ENCODE measurements at regions not wholly inside any gene's neighbourhood (a gene's known extent, or its start where the extent isn't known, plus 50 kb on each side); places are given as distances from the start of the nearest gene placed in this dataset.

DNA sequence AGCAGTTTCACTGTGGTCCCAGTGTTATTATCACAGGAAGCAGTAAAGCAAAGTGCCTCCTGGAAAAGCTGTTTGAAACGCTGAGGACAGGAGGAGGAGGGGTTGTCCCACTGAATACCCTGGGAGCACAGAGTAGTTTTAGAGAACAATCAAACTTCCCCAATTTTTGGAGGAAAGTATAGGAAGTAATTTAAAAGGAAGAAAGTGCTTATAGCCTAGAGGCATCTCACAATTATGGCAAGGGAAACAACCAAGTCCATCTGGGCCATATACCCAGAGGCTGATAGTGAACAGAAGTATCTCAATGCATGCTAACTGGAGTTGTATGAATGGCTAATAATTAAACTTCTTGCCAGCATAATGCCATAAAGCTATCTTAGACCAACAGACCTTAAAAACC is 137.2 kb upstream of the EPHA6 start:
- H3K4me3 ChIP-seq, result no peak overlapping the region
- no peaks in the 10 kb centered on the region for H3K9me3 ChIP-seq
- H3K36me3 ChIP-seq, result no peaks in the 10 kb centered on the region
- H3K4me1 ChIP-seq, result no peaks in the 10 kb centered on the region
- no peaks in the 10 kb centered on the region for H3K27me3 ChIP-seq
- WGBS, 2 donors (ENCODE audit: low coverage in 1 of 2), result 17% methylated on average over 1 of the region's 1 CpG; no CpG with 5 or more reads in 1 of the 2 donors
- TF ChIP-seq CTCF (IDR thresholded peaks at IDR 0.05), result no peak
- no peak for TF ChIP-seq EP300 (IDR thresholded peaks at IDR 0.05)
- no peak for TF ChIP-seq POLR2A (IDR thresholded peaks at IDR 0.05)
- no peak for TF ChIP-seq POLR2AphosphoS5 (IDR thresholded peaks at IDR 0.05)
- no peak for ATAC-seq
- H3K27ac ChIP-seq, result no peak overlapping the region

DNA sequence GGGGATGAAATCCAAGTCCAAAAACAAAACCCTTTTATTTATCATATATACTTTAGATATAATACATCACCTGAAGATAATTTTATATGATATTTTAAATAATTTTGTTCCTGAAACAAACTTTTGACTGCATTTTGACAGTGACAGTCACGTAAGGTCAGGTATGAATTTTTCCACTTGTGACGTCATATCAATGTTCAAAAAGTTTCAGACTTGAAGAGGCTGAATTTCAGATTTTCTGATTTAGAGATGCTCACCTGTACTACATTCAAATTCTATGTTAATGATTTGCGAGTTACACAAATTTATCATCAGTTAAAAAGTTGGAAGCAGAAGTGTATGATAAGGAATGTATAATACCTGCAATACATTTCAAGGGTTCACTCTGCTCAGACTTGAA is 136.1 kb upstream of the EPHA6 start:
- 92 to 100% methylated on average over 3 of the region's 3 CpGs for WGBS, 2 donors (ENCODE audit: low coverage in 1 of 2)
- Histone ChIP-seq H3K9me3 (no peaks in the 10 kb centered on the region), H3K27me3 (no peaks in the 10 kb centered on the region), H3K27ac (no peak overlapping the region), H3K36me3 (no peaks in the 10 kb centered on the region), H3K4me3 (no peak overlapping the region), H3K4me1 (no peaks in the 10 kb centered on the region)
- TF ChIP-seq CTCF (IDR thresholded peaks at IDR 0.05), result no peak
- TF ChIP-seq POLR2A (IDR thresholded peaks at IDR 0.05), result no peak
- TF ChIP-seq POLR2AphosphoS5 (IDR thresholded peaks at IDR 0.05), result no peak
- TF ChIP-seq EP300 (IDR thresholded peaks at IDR 0.05), result no peak
- no peak for ATAC-seq

GRCh38 chr3:96700322-96701315 is 113.8 kb upstream of the EPHA6 start:
- TF ChIP-seq EP300 (IDR thresholded peaks at IDR 0.05) (no peak), POLR2A (IDR thresholded peaks at IDR 0.05) (no peak), POLR2AphosphoS5 (IDR thresholded peaks at IDR 0.05) (no peak), CTCF (IDR thresholded peaks at IDR 0.05) (no peak)
- no peaks in the 10 kb centered on the region for H3K4me1 ChIP-seq
- ATAC-seq, result no peak
- H3K27ac ChIP-seq, result no peak overlapping the region
- H3K36me3 ChIP-seq, result no peaks in the 10 kb centered on the region
- WGBS, 2 donors (ENCODE audit: low coverage in 1 of 2), result 58 to 63% methylated on average over 3 to 4 of the region's 5 CpGs
- H3K4me3 ChIP-seq, result no peak overlapping the region
- peaks cover 0 to 11% (median 0%) of the 10 kb centered on the region in 3 donors for H3K9me3 ChIP-seq
- H3K27me3 ChIP-seq, result no peaks in the 10 kb centered on the region

- Histone ChIP-seq H3K9me3 (peaks cover 0 to 5% (median 0%) of the 10 kb centered on the region in 3 donors), H3K4me1 (no peaks in the 10 kb centered on the region), H3K27me3 (no peaks in the 10 kb centered on the region), H3K36me3 (no peaks in the 10 kb centered on the region), H3K27ac (no peak overlapping the region), H3K4me3 (no peak overlapping the region)
- WGBS, 2 donors (ENCODE audit: low coverage in 1 of 2), result 31 to 52% methylated on average over 2 of the region's 2 CpGs
- no peak for ATAC-seq
- TF ChIP-seq CTCF (IDR thresholded peaks at IDR 0.05) (no peak), POLR2AphosphoS5 (IDR thresholded peaks at IDR 0.05) (no peak), EP300 (IDR thresholded peaks at IDR 0.05) (no peak), POLR2A (IDR thresholded peaks at IDR 0.05) (no peak)
These were observed 108.5 kb upstream of the EPHA6 start for GRCh38 chr3:96705895-96706294.

DNA sequence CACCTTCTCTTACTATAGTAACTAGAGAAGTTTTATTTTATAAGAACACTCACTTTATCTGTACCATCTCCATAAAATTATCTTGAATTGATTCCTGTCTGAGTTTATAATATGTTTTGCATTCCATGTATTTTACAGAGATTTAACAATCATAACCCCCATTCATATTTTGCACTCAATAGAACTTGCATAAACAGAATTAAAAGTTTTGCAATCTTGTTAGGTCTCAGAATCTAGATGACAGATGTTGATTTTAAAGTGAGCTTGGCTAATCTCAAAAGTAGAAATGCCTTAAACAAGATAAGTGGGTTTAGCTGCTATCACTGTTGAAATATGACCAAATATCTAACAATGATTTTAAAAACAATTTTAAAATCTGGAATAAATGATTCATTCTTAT is 107.9 kb upstream of the EPHA6 start:
- Histone ChIP-seq H3K4me3 (no peak overlapping the region), H3K27me3 (no peaks in the 10 kb centered on the region), H3K36me3 (no peaks in the 10 kb centered on the region), H3K9me3 (no peaks in the 10 kb centered on the region), H3K27ac (no peak overlapping the region), H3K4me1 (no peaks in the 10 kb centered on the region)
- TF ChIP-seq CTCF (IDR thresholded peaks at IDR 0.05) (no peak), POLR2AphosphoS5 (IDR thresholded peaks at IDR 0.05) (no peak), EP300 (IDR thresholded peaks at IDR 0.05) (no peak), POLR2A (IDR thresholded peaks at IDR 0.05) (no peak)
- no peak for ATAC-seq

Data from gastroesophageal sphincter (tissue), 4 donors.